ENCODE measurements at regions not wholly inside any gene's neighbourhood (a gene's known extent, or its start where the extent isn't known, plus 50 kb on each side); places are given as distances from the start of the nearest gene placed in this dataset.
"Not testable (repeated sequence)": the region's sequence is repeated elsewhere in the genome, so short reads cannot be mapped to it uniquely, and the experiment has no call there.

GRCh38 chr13:19123502-19123901 is 58.1 kb downstream of the TUBA3C start:
- 81 to 83% methylated on average over 1 of the region's 1 CpG for WGBS, 2 donors
- DNase-seq (ENCODE audit: low spot score in 2 of 2), result no peak
- no peaks in the 10 kb centered on the region for H3K9me3 ChIP-seq
- no peaks in the 10 kb centered on the region for H3K27me3 ChIP-seq
- TF ChIP-seq CTCF (IDR thresholded peaks at IDR 0.05) (no peak), POLR2A (IDR thresholded peaks at IDR 0.05) (no peak)
- H3K4me3 ChIP-seq, result no peak overlapping the region
- no peaks in the 10 kb centered on the region for H3K36me3 ChIP-seq
- no peaks in the 10 kb centered on the region for H3K4me1 ChIP-seq
- H3K27ac ChIP-seq, result no peak overlapping the region

- Histone ChIP-seq H3K36me3 (no peaks in the 10 kb centered on the region), H3K27ac (no peak overlapping the region), H3K4me3 (no peak overlapping the region), H3K9me3 (peaks cover 0 to 11% (median 0%) of the 10 kb centered on the region in 4 donors), H3K27me3 (no peaks in the 10 kb centered on the region), H3K4me1 (no peaks in the 10 kb centered on the region)
- 87 to 90% methylated on average over 31 to 32 of the region's 32 CpGs for WGBS, 2 donors
- TF ChIP-seq CTCF (IDR thresholded peaks at IDR 0.05) (no peak), POLR2A (IDR thresholded peaks at IDR 0.05) (no peak), EP300 (IDR thresholded peaks at IDR 0.05) (no peak)
- no peak for DNase-seq (ENCODE audit: low spot score in 2 of 2)
These were observed 63.5 kb downstream of the TUBA3C start for GRCh38 chr13:19117913-19118739.

- H3K9me3 ChIP-seq; H3K4me3 ChIP-seq; H3K27ac ChIP-seq; H3K4me1 ChIP-seq; H3K36me3 ChIP-seq; DNase-seq (ENCODE audit: low spot score in 2 of 2); H3K27me3 ChIP-seq: not testable (repeated sequence)
- 73 to 76% methylated on average over 13 to 28 of the region's 29 CpGs for WGBS, 2 donors
These were observed 72.4 kb downstream of the TUBA3C start for GRCh38 chr13:19109225-19109624.

GRCh38 chr13:19103140-19103539 is 78.5 kb downstream of the TUBA3C start:
- Histone ChIP-seq H3K36me3 (no peaks in the 10 kb centered on the region), H3K27ac (no peak overlapping the region), H3K4me3 (no peak overlapping the region), H3K27me3 (no peaks in the 10 kb centered on the region), H3K4me1 (no peaks in the 10 kb centered on the region), H3K9me3 (no peaks in the 10 kb centered on the region)
- no peak for DNase-seq (ENCODE audit: low spot score in 2 of 2)
- TF ChIP-seq CTCF (IDR thresholded peaks at IDR 0.05) (no peak), EP300 (IDR thresholded peaks at IDR 0.05) (no peak), POLR2A (IDR thresholded peaks at IDR 0.05) (no peak)

GRCh38 chr13:19093369-19093768 is 88.3 kb downstream of the TUBA3C start:
- H3K36me3 ChIP-seq, result no peaks in the 10 kb centered on the region
- 50 to 55% methylated on average over 1 of the region's 1 CpG for WGBS, 2 donors
- no peak for DNase-seq (ENCODE audit: low spot score in 2 of 2)
- H3K4me1 ChIP-seq, result no peaks in the 10 kb centered on the region
- no peak overlapping the region for H3K27ac ChIP-seq
- no peak overlapping the region for H3K4me3 ChIP-seq
- no peak for TF ChIP-seq CTCF (IDR thresholded peaks at IDR 0.05)
- TF ChIP-seq EP300 (IDR thresholded peaks at IDR 0.05), result no peak
- no peak for TF ChIP-seq POLR2A (IDR thresholded peaks at IDR 0.05)
- no peaks in the 10 kb centered on the region for H3K27me3 ChIP-seq
- H3K9me3 ChIP-seq, result no peaks in the 10 kb centered on the region

Data from tibial nerve (tissue), 4 donors.